ENCODE measurements at regions not wholly inside any gene's neighbourhood (a gene's known extent, or its start where the extent isn't known, plus 50 kb on each side); places are given as distances from the start of the nearest gene placed in this dataset.
"Not testable (repeated sequence)": the region's sequence is repeated elsewhere in the genome, so short reads cannot be mapped to it uniquely, and the experiment has no call there.

DNA sequence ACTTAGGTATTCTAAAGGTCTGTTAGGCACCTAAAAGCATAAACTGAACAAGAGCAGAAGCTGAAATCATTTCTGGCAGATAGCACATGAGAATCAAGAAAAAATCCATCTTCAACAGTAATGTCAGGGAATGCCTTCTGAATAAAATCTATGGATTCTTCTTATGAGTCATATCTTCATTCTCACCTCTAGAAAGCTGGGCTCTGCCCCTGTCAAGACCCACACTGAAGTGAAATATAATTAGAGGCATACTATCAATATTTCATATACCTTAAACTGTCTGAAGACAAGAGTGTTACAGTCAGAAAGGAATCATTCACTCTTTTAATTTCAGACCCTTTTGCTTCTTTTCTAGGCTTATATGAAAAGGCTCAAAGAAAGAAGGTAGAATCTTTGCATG lies 485.8 kb upstream of the PTCHD4 start:
- DNase-seq, result no peak
- TF ChIP-seq CTCF (IDR thresholded peaks at IDR 0.05), result no peak
- H3K4me1 Mint-ChIP-seq, result no peaks in the 10 kb centered on the region
- no peak overlapping the region for H3K27ac Mint-ChIP-seq
- no peaks in the 10 kb centered on the region for H3K36me3 Mint-ChIP-seq (ENCODE audit: low read depth)
- peaks cover 7% of the 10 kb centered on the region for H3K9me3 Mint-ChIP-seq
- H3K27me3 Mint-ChIP-seq (ENCODE audit: low read depth, poor library complexity), result peaks cover 4% of the 10 kb centered on the region
- no peak overlapping the region for H3K4me3 Mint-ChIP-seq

DNA sequence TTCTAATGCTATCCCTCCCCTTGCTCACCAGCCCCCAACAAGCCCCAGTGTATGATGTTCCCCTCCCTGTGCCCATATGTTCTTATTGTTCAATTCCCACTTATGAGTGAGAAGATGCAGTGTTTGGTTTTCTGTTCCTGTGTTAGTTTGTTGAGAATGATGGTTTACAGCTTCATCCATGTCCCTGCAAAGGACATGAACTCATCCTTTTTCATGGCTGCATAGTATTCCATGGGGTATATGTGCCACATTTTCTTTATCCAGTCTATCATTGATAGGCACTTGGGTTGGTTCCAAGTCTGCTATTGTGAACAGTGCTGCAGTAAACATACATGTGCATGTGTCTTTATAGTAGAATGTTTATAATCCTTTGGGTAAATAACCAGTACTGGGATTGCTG lies 480.2 kb upstream of the PTCHD4 start:
- H3K36me3 Mint-ChIP-seq (ENCODE audit: low read depth); H3K27me3 Mint-ChIP-seq (ENCODE audit: low read depth, poor library complexity); H3K4me3 Mint-ChIP-seq; H3K27ac Mint-ChIP-seq; H3K4me1 Mint-ChIP-seq; DNase-seq: not testable (repeated sequence)
- H3K9me3 Mint-ChIP-seq, result peaks cover 15% of the 10 kb centered on the region

DNA sequence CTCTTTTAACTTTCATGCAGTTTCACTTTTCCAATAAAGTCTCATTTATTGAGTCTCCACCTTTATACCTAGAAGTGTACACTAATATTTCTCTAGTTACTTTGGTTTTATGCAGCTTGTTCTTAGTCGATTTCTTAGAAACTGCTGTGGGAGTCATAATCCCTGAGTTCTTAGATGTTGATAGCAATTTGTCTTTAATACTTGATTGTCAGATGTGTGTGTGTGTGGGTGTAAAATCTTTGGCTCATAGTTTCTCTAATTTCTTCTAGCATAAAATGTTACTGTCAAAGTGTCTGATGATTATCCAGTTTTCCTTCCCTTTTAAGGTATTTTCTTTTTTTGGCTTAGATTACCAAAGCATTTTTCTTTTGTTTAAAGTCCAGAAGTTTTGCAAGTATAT lies 473.8 kb upstream of the PTCHD4 start:
- no peak for DNase-seq
- H3K36me3 Mint-ChIP-seq (ENCODE audit: low read depth), result no peaks in the 10 kb centered on the region
- H3K4me1 Mint-ChIP-seq, result no peaks in the 10 kb centered on the region
- H3K4me3 Mint-ChIP-seq, result no peak overlapping the region
- H3K27ac Mint-ChIP-seq, result no peak overlapping the region
- no peaks in the 10 kb centered on the region for H3K9me3 Mint-ChIP-seq
- TF ChIP-seq CTCF (IDR thresholded peaks at IDR 0.05), result no peak
- H3K27me3 Mint-ChIP-seq (ENCODE audit: low read depth, poor library complexity), result no peaks in the 10 kb centered on the region

- H3K27ac Mint-ChIP-seq, result no peak overlapping the region
- no peak for DNase-seq
- no peak for TF ChIP-seq CTCF (IDR thresholded peaks at IDR 0.05)
- no peaks in the 10 kb centered on the region for H3K36me3 Mint-ChIP-seq (ENCODE audit: low read depth)
- H3K27me3 Mint-ChIP-seq (ENCODE audit: low read depth, poor library complexity), result no peaks in the 10 kb centered on the region
- no peaks in the 10 kb centered on the region for H3K9me3 Mint-ChIP-seq
- H3K4me1 Mint-ChIP-seq, result no peaks in the 10 kb centered on the region
- no peak overlapping the region for H3K4me3 Mint-ChIP-seq
Observed at GRCh38 chr6:48570656-48571055, 459.7 kb upstream of the PTCHD4 start.

DNA sequence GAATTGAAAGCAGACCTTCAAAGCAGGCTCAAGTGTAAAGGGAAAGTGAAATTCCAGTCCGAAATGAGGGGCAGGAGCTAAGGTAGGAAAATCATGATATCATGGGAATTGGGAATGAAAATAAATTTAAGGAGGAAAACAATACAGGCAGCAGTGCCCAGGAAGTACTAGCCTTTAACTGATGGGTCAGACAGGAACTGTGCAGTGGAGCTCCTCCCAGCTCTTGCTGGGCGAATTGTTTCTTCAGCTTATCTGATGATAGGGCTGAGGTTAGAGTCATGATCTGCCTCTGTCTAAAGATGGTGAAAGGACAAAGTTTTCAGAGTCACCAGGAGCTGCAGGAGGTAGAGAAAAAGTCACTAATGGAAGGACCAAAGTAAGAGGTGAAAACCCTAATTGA lies 457.9 kb upstream of the PTCHD4 start:
- H3K4me1 Mint-ChIP-seq, result no peaks in the 10 kb centered on the region
- no peaks in the 10 kb centered on the region for H3K27me3 Mint-ChIP-seq (ENCODE audit: low read depth, poor library complexity)
- no peak for DNase-seq
- H3K9me3 Mint-ChIP-seq, result no peaks in the 10 kb centered on the region
- H3K36me3 Mint-ChIP-seq (ENCODE audit: low read depth), result no peaks in the 10 kb centered on the region
- no peak overlapping the region for H3K4me3 Mint-ChIP-seq
- H3K27ac Mint-ChIP-seq, result no peak overlapping the region
- TF ChIP-seq CTCF (IDR thresholded peaks at IDR 0.05), result no peak

GRCh38 chr6:48567016-48567415 lies 456.0 kb upstream of the PTCHD4 start:
- no peak for TF ChIP-seq CTCF (IDR thresholded peaks at IDR 0.05)
- Mint-ChIP-seq H3K4me3 (no peak overlapping the region), H3K36me3 (ENCODE audit: low read depth) (no peaks in the 10 kb centered on the region), H3K9me3 (no peaks in the 10 kb centered on the region), H3K4me1 (no peaks in the 10 kb centered on the region), H3K27ac (no peak overlapping the region), H3K27me3 (ENCODE audit: low read depth, poor library complexity) (no peaks in the 10 kb centered on the region)
- DNase-seq, result no peak
